HG03039 (cell line): ENCODE measurements at regions not wholly inside any gene's neighbourhood (a gene's known extent, or its start where the extent isn't known, plus 50 kb on each side); places are given as distances from the start of the nearest gene placed in this dataset.
A peak's percentile ranks its signal among the peaks of the same experiment; 100 is the strongest.
"Not testable (repeated sequence)": the region's sequence is repeated elsewhere in the genome, so short reads cannot be mapped to it uniquely, and the experiment has no call there.

Experiments
- ATAC-seq: cut with Tn5 transposase; IDR thresholded peaks from one replicate; pipeline ENCODE4 v1.9.1; 2021; ENCODE audit warnings: mild to moderate bottlenecking, moderate library complexity; ENCODE audit not compliant: unreplicated experiment

- no peak for ATAC-seq
Measured at GRCh38 chr5:82901281-82901888, 175.8 kb downstream of the TMEM167A start.

GRCh38 chr5:82894716-82895115 lies 182.5 kb downstream of the TMEM167A start:
- ATAC-seq: no peak

GRCh38 chr5:82889088-82889487 lies 188.1 kb downstream of the TMEM167A start:
- no peak for ATAC-seq

GRCh38 chr5:82886911-82887310 lies 190.3 kb downstream of the TMEM167A start:
- no peak for ATAC-seq

- peak; percentile 49 for ATAC-seq
Measured at GRCh38 chr5:82885627-82886389, 191.4 kb downstream of the TMEM167A start.

GRCh38 chr5:82884821-82885471 lies 192.2 kb downstream of the TMEM167A start:
- no peak for ATAC-seq

GRCh38 chr5:82882316-82882715 lies 194.9 kb downstream of the TMEM167A start:
- no peak for ATAC-seq

- ATAC-seq: no peak
Measured at GRCh38 chr5:82881571-82882174, 195.5 kb downstream of the TMEM167A start.

GRCh38 chr5:82879089-82879488 lies 198.1 kb downstream of the TMEM167A start:
- no peak for ATAC-seq

- ATAC-seq: no peak
Measured at GRCh38 chr5:82873452-82873851, 203.7 kb downstream of the TMEM167A start.

- ATAC-seq: not testable (repeated sequence)
Measured at GRCh38 chr5:82872321-82873288, 204.6 kb downstream of the TMEM167A start.

- no peak for ATAC-seq
Measured at GRCh38 chr5:82865625-82866024, 211.6 kb downstream of the TMEM167A start.

GRCh38 chr5:82863266-82863665 lies 213.9 kb downstream of the TMEM167A start:
- ATAC-seq: no peak

- no peak for ATAC-seq
Measured at GRCh38 chr5:82862711-82863110, 214.5 kb downstream of the TMEM167A start.

GRCh38 chr5:82862261-82862660 lies 214.9 kb downstream of the TMEM167A start:
- no peak for ATAC-seq

- ATAC-seq: no peak
Measured at GRCh38 chr5:82861701-82862100, 215.5 kb downstream of the TMEM167A start.

GRCh38 chr5:82859451-82860140 lies 217.6 kb downstream of the TMEM167A start:
- no peak for ATAC-seq

- no peak for ATAC-seq
Measured at GRCh38 chr5:82858151-82859025, 218.8 kb downstream of the TMEM167A start.
